WTC11 (cell line): ENCODE measurements at regions not wholly inside any gene's neighbourhood (a gene's known extent, or its start where the extent isn't known, plus 50 kb on each side); places are given as distances from the start of the nearest gene placed in this dataset.
"Not testable (repeated sequence)": the region's sequence is repeated elsewhere in the genome, so short reads cannot be mapped to it uniquely, and the experiment has no call there.

ENCODE experiments used
- ATAC-seq: fragments of 200-7000 bp; cut with Tn5 transposase; 2 replicates; pipeline ENCODE4 v1.10.0; 2021; ENCODE audit warnings: mild to moderate bottlenecking, moderate library complexity
- CTCF ChIA-PET: fragments of 300-600 bp; sonication (Branson Sonifier 250); formaldehyde crosslinking; loops from one replicate; lab custom pipeline; 2021; ENCODE audit warnings: antibody characterized with exemption; lab: Charles Lee
- POLR2A ChIA-PET: fragments of 350-600 bp; sonication (Branson Sonifier 250); formaldehyde crosslinking; loops from one replicate; lab custom pipeline; 2021; ENCODE audit warnings: antibody characterized with exemption; lab: Charles Lee
- DNase-seq: peaks from one replicate; pipeline ENCODE4 v3.0.0; 2021; ENCODE audit warnings: low spot score
- H3K27ac Mint-ChIP-seq: 2 replicates; pipeline ENCODE4 v1.8.0; 2021; ENCODE audit warnings: mixed read lengths
- H3K27me3 Mint-ChIP-seq: 2 replicates; pipeline ENCODE4 v1.8.0; 2021; ENCODE audit warnings: low read depth, mild to moderate bottlenecking, moderate library complexity, mixed read lengths
- H3K36me3 Mint-ChIP-seq: 2 replicates; pipeline ENCODE4 v1.8.0; 2021; ENCODE audit warnings: mixed read lengths
- H3K4me1 Mint-ChIP-seq: 2 replicates; pipeline ENCODE4 v1.8.0; 2022; ENCODE audit warnings: mixed read lengths
- H3K4me3 Mint-ChIP-seq: 2 replicates; pipeline ENCODE4 v1.8.0; 2021; ENCODE audit warnings: mild to moderate bottlenecking, moderate library complexity, mixed read lengths
- H3K9me3 Mint-ChIP-seq: 2 replicates; pipeline ENCODE4 v1.8.0; 2021; ENCODE audit warnings: mixed read lengths
- CBFB ChIP-seq: sonication (generic); formaldehyde crosslinking; IDR thresholded peaks from 2 replicates; pipeline ENCODE4 v1.8.1; 2022; ENCODE audit warnings: mild to moderate bottlenecking, low read depth, missing genetic modification reagents
- ELF4 ChIP-seq: sonication (generic); formaldehyde crosslinking; IDR thresholded peaks from 2 replicates; pipeline ENCODE4 v1.8.1; 2022; ENCODE audit warnings: low read depth, mild to moderate bottlenecking, moderate library complexity, missing genetic modification reagents
- EMX1 ChIP-seq: fragments of 250-450 bp; sonication (Bioruptor Pico); IDR thresholded peaks from 2 replicates; pipeline ENCODE4 v1.8.0; 2021; ENCODE audit warnings: mild to moderate bottlenecking
- ERG ChIP-seq: fragments of 250-450 bp; sonication (Bioruptor Pico); IDR thresholded peaks from 2 replicates; pipeline ENCODE4 v1.8.0; 2021; ENCODE audit warnings: mild to moderate bottlenecking
- ESRRA ChIP-seq: sonication (generic); formaldehyde crosslinking; IDR thresholded peaks from 2 replicates; pipeline ENCODE4 v1.8.1; 2022; ENCODE audit warnings: mild to moderate bottlenecking, missing genetic modification reagents, borderline replicate concordance
- FOXP4 ChIP-seq: sonication (generic); formaldehyde crosslinking; IDR thresholded peaks from 2 replicates; pipeline ENCODE4 v1.8.0; 2022; ENCODE audit warnings: mild to moderate bottlenecking, missing genetic modification reagents
- GABPB1 ChIP-seq: sonication (generic); formaldehyde crosslinking; IDR thresholded peaks from 2 replicates; pipeline ENCODE4 v1.8.1; 2023; ENCODE audit warnings: mild to moderate bottlenecking, missing genetic modification reagents
- GRHL2 ChIP-seq: fragments of 250-450 bp; sonication (Bioruptor Pico); IDR thresholded peaks from 2 replicates; pipeline ENCODE4 v1.8.0; 2022; ENCODE audit warnings: mild to moderate bottlenecking, moderate library complexity; ENCODE audit not compliant: insufficient replicate concordance, severe bottlenecking
- IRF1 ChIP-seq: sonication (generic); formaldehyde crosslinking; IDR thresholded peaks from 2 replicates; pipeline ENCODE4 v1.8.0; 2023; ENCODE audit warnings: missing genetic modification reagents
- JUN ChIP-seq: sonication (generic); formaldehyde crosslinking; IDR thresholded peaks from 2 replicates; pipeline ENCODE4 v1.8.0; 2023; ENCODE audit warnings: mild to moderate bottlenecking, missing genetic modification reagents
- NR1H2 ChIP-seq: sonication (generic); formaldehyde crosslinking; IDR thresholded peaks from 2 replicates; pipeline ENCODE4 v1.9.0; 2021; ENCODE audit warnings: mild to moderate bottlenecking, moderate library complexity, missing genetic modification reagents
- SOX15 ChIP-seq: fragments of 250-450 bp; sonication (Bioruptor Pico); IDR thresholded peaks from 2 replicates; pipeline ENCODE4 v1.9.0; 2021; ENCODE audit warnings: mild to moderate bottlenecking
- SP1 ChIP-seq: sonication (generic); formaldehyde crosslinking; conservative IDR thresholded peaks from 2 replicates; pipeline ENCODE4 v1.8.1; 2022; ENCODE audit warnings: missing genetic modification reagents
- USF1 ChIP-seq: sonication (generic); formaldehyde crosslinking; IDR thresholded peaks from 2 replicates; pipeline ENCODE4 v1.8.0; 2022; ENCODE audit warnings: mild to moderate bottlenecking, missing genetic modification reagents
- ZBTB21 ChIP-seq: sonication (generic); formaldehyde crosslinking; IDR thresholded peaks from 2 replicates; pipeline ENCODE4 v1.8.1; 2023; ENCODE audit warnings: mild to moderate bottlenecking, missing genetic modification reagents, borderline replicate concordance
- ZNF219 ChIP-seq: sonication (generic); formaldehyde crosslinking; IDR thresholded peaks from 2 replicates; pipeline ENCODE4 v1.8.0; 2023; ENCODE audit warnings: missing genetic modification reagents, mild to moderate bottlenecking, borderline replicate concordance
- ZNF263 ChIP-seq: sonication (generic); formaldehyde crosslinking; IDR thresholded peaks from 2 replicates; pipeline ENCODE4 v1.8.1; 2022; ENCODE audit warnings: low read depth, mild to moderate bottlenecking, moderate library complexity, missing genetic modification reagents
- ZNF396 ChIP-seq: fragments of 250-450 bp; sonication (Bioruptor Pico); IDR thresholded peaks from 2 replicates; pipeline ENCODE4 v1.8.0; 2021; ENCODE audit warnings: mild to moderate bottlenecking, moderate library complexity, borderline replicate concordance
- ZSCAN18 ChIP-seq: fragments of 250-450 bp; sonication (Bioruptor Pico); IDR thresholded peaks from 2 replicates; pipeline ENCODE4 v2.1.2; 2022; ENCODE audit warnings: mild to moderate bottlenecking, moderate library complexity

GRCh38 chr22:35186492-35186891 lies 70.8 kb upstream of the HMGXB4 start:
- no peak overlapping the region for H3K4me3 Mint-ChIP-seq
- no peak overlapping the region for H3K27ac Mint-ChIP-seq
- H3K9me3 Mint-ChIP-seq = peaks cover 36% of the 10 kb centered on the region
- ChIA-PET POLR2A (no interaction called here), CTCF (interaction anchor here (1.7 to 2.2 kb wide), 3 partner anchors 9 to 45 kb away, joined by 6 read pairs; no protein-coding TSS in a partner anchor)
- no peaks in the 10 kb centered on the region for H3K27me3 Mint-ChIP-seq
- no peaks in the 10 kb centered on the region for H3K36me3 Mint-ChIP-seq
- ATAC-seq = no peak
- no peak for DNase-seq
- no peaks in the 10 kb centered on the region for H3K4me1 Mint-ChIP-seq
- TF ChIP-seq IRF1 (CRISPR knock-in tag) (no peak), ZSCAN18 (no peak), ZNF219 (CRISPR knock-in tag) (no peak), ESRRA (CRISPR knock-in tag) (no peak), ZNF396 (CRISPR knock-in tag) (no peak), ELF4 (CRISPR knock-in tag) (no peak), NR1H2 (no peak), USF1 (CRISPR knock-in tag) (no peak)

- CTCF ChIA-PET = interaction anchor here (0.7 kb wide), 1 partner anchor 941 kb away, joined by 4 read pairs; no protein-coding TSS in a partner anchor
- H3K4me1 Mint-ChIP-seq, H3K4me3 Mint-ChIP-seq, ATAC-seq, POLR2A ChIA-PET, H3K27me3 Mint-ChIP-seq, DNase-seq, H3K27ac Mint-ChIP-seq, H3K36me3 Mint-ChIP-seq: not testable (repeated sequence)
- H3K9me3 Mint-ChIP-seq = peaks cover 26% of the 10 kb centered on the region
These were observed 68.4 kb upstream of the HMGXB4 start for GRCh38 chr22:35188930-35189329.

GRCh38 chr22:35189559-35189958 lies 67.7 kb upstream of the HMGXB4 start:
- POLR2A ChIA-PET = no interaction called here
- no peak for DNase-seq
- H3K9me3 Mint-ChIP-seq = peaks cover 24% of the 10 kb centered on the region

More at GRCh38 chr22:35189559-35189958, 67.7 kb upstream of the HMGXB4 start:
- ATAC-seq = no peak
- H3K36me3 Mint-ChIP-seq = no peaks in the 10 kb centered on the region
- CTCF ChIA-PET = interaction anchor here (0.7 to 1.0 kb wide), 2 partner anchors 42 to 941 kb away, joined by 3 to 4 read pairs; no protein-coding TSS in a partner anchor
- H3K4me1 Mint-ChIP-seq = no peaks in the 10 kb centered on the region
- H3K27ac Mint-ChIP-seq = no peak overlapping the region
- no peaks in the 10 kb centered on the region for H3K27me3 Mint-ChIP-seq
- no peak overlapping the region for H3K4me3 Mint-ChIP-seq
- no peak for TF ChIP-seq GRHL2 (CRISPR knock-in tag)
- no peak for TF ChIP-seq SOX15 (CRISPR knock-in tag)
- TF ChIP-seq ZNF263 = no peak
- no peak for TF ChIP-seq JUN (CRISPR knock-in tag)
- TF ChIP-seq ZBTB21 (CRISPR knock-in tag) = no peak
- TF ChIP-seq CBFB (CRISPR knock-in tag) = no peak
- TF ChIP-seq GABPB1 (CRISPR knock-in tag) = no peak
- TF ChIP-seq FOXP4 (CRISPR knock-in tag) = no peak
- no peak for TF ChIP-seq SP1
- TF ChIP-seq EMX1 (CRISPR knock-in tag) = no peak
- TF ChIP-seq ERG (CRISPR knock-in tag) = no peak
- TF ChIP-seq, all 79 proteins: peak for 0
